ENCODE measurements at regions not wholly inside any gene's neighbourhood (a gene's known extent, or its start where the extent isn't known, plus 50 kb on each side); places are given as distances from the start of the nearest gene placed in this dataset.

DNA sequence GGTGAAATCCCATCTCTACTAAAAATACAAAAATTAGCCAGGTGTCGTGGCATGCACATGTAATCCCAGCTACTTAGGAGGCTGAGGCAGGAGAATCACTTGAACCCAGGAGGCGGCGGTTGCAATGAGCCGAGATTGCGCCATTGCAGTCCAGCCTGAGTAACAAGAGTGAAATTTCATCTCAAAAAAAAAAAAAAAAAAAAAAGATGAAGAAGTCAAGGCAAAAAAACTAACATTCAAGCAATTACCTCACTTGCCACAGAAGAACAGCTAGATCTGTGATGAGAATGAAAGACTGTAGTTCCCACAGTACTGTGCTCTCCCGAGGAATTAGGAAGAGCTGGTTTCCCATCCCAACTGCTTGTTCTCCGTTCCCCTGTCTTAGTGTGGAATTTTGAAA lies 144.7 kb upstream of the ECI2 start:
- TF ChIP-seq, protein P1, sequence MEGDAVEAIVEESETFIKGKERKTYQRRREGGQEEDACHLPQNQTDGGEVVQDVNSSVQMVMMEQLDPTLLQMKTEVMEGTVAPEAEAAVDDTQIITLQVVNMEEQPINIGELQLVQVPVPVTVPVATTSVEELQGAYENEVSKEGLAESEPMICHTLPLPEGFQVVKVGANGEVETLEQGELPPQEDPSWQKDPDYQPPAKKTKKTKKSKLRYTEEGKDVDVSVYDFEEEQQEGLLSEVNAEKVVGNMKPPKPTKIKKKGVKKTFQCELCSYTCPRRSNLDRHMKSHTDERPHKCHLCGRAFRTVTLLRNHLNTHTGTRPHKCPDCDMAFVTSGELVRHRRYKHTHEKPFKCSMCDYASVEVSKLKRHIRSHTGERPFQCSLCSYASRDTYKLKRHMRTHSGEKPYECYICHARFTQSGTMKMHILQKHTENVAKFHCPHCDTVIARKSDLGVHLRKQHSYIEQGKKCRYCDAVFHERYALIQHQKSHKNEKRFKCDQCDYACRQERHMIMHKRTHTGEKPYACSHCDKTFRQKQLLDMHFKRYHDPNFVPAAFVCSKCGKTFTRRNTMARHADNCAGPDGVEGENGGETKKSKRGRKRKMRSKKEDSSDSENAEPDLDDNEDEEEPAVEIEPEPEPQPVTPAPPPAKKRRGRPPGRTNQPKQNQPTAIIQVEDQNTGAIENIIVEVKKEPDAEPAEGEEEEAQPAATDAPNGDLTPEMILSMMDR (IDR thresholded peaks at IDR 0.05; ENCODE audit: low read depth, low read length) = no peak
- TF ChIP-seq EZH2phosphoT487 (IDR thresholded peaks at IDR 0.05; ENCODE audit: low read depth) = no peak
